Non-pigmented ciliary epithelial cell (primary cell): ENCODE measurements at regions not wholly inside any gene's neighbourhood (a gene's known extent, or its start where the extent isn't known, plus 50 kb on each side); places are given as distances from the start of the nearest gene placed in this dataset.

Source experiments
- DNase-seq: peaks from one replicate; pipeline ENCODE4 v3.0.0-alpha.2; 2010; ENCODE audit warnings: low read depth

DNA sequence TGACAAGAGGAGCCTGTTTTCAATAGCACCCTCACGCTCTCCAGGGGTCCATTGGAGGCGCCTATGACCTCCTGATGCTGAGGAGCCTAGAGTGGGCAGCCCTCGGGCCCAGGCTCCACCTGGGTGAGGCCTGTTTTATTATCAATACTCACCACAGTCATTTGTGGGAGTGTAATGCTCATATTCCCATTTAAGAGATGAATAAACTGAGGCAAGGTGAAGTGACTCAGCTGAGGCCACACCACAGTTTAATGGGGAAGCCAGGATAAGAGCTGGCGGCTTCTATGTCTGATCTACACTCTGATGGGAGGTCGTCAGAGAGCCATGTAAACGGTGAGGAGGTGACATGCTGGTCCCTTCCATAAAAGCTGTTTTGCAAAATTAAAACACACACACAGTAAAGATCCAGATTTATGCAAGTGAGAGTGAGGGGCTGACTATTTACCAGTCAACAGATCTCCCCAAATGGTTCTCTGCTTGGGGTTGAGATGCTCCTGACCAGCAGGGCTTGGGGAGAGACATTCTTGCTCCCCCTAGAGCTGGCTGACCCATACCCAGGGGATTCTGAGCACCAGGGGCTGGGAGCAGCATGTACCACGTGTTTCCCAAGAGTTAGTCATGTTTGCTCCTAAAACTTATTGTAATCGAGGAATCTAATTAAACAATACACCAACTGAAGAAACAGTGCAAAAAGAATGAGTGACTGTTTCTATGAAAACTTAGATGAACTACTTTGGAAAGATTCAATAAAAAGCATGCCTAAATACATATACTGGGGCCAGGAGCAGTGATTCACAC lies 81.0 kb upstream of the INSIG1 start:
- no peak for DNase-seq

DNA sequence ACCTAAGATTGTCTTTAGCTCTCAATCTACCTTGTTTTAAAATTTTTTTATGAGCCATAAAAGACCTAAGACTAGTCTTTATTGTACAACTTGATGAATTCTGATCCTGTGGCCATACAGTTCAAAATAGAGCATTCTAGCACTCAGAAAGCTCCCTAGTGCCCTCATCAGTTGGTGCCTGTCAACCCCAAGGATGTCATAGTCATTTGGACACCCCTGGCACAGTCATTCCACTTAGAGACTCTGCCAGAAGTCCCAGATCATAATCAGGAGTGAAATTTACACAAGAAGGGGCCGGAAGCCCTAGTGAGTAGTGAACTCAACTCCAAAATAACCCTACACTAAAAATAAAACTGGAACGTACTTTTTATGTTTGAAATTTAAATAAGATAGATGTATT lies 80.0 kb upstream of the INSIG1 start:
- DNase-seq = no peak

DNA sequence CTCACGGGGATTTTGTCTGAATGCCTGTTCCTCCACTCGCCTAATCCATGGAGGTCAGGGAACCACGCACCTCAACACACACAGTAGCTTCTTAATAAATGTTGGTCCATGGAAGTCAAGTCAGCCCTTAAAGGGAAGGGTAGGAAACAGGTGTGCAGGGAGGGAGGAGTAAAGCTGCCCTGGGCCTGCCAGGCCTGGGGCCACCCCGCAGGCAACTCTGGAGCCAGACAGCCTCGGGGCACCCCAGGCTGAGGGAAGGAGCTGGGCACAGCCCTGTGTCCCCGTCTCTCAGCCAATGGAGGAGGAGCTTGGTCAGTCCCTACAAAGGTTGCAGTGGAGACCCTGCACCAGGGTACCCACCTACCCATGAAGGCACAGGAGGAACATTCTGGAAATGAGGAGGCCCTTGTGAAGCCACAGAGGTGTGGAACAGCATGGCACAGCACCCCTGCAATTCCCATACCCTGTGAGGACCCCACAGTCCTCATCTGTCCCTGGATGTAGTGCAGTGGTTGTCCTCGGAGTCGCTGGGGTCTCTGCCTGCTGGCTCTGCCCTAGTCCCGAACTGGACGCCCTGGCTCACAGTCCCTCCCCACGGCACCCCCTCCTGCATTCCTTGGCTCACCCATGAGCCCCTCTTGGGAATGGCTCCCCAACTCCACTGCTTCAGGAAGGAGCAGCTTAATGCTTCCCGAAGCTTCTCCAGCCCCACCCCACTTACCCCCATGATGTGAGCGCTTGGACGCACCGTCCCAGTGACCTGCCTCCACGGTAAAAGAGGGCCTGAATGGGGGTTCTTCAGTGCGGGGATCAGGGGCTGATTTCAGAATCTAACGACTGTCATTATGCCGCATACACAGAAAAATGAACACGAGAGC lies 79.2 kb upstream of the INSIG1 start:
- no peak for DNase-seq

DNA sequence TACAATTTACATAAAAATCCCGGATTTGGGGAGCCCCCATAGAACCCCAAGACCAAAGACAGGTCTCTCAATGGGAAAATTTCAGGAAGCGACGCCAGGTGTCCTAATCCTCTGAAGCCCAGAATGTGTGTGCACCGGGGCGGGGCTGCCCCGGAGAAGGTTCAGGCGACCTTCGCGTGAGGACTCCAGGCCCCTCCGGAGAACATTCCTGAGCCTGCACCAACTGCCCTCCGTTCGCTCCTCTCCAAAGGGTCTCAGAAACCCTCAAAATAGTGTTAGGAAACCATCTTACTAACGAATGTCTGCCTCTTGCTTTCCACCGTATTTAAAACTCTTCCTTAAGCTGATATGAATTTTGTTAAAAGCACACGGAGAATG lies 78.5 kb upstream of the INSIG1 start:
- DNase-seq = no peak

DNA sequence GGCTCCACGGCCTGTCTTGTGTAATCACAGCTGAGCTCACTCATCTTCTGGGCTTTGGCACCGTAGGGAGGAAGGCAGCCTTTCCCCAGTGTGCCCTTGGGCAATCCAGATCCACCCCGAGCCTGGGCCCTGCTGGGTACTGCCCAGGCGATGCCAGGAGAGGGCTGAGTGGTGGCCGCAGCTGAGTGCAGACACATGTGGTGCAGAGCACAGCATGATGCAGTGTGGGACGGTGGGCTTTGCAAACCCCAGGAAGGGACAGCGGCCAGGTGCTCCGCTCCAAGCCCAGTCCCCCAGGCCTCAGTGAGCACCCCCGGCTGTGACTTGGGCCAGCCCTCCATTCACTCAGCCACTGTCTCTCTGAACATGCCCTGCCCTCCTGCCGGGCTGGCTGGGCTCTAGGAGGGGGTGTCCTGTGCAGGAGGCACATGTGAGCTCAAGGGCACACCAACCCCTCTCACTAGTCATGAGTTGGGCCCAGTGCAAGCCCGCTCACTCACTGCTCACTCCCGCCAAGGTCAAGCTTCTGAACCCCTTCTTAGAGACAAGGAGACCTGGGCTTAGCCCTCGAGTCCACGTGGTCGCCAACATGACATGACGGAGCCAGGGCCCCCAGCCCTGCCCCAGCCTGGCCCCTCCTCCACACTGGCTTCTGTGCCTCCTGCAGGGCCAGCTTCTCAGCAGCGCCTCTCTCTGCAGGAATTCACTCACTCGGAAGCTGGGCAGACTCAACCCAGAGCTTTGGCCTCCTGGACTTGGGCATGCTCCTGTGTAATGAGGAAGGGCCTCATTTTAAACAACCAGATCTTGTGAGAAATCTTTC lies 77.5 kb upstream of the INSIG1 start:
- DNase-seq = no peak

DNA sequence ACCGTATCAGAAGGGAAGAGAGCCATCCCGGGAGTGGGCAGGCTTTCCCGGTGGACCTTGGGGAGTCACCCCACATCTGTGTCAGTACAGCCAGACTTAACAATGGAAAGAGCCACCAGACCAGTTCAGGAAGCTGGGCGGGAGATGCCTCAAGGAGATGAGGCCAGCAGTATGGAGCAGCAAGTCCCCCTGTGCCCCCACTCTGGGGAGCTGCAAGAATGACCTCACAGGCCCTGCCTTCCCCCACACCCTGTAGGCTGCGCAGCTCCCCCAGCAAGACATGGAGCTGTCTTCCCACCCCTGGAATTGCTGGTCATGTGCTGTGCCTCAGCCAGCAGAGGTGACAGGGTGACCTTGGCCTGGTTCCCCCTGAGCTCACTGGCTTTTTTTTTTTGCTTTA lies 76.8 kb upstream of the INSIG1 start:
- DNase-seq = no peak

DNA sequence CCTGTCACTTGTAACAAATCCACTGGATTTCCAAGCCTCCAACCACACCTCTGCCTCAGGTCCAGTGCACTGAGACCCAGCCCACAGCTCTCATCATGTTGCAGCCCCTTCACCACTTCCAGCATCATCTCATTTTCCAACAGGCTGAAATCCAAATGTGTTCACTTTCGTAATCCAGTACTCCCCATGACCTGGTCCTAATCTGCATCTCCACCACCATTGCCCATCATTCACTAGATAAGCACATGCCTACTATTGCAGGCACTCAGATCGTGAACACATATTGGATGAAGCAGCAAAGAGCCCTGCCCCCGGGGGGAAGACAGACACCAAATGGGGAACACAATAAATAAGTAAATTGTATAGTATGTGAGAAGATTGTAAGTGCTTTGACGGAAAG lies 76.1 kb upstream of the INSIG1 start:
- DNase-seq = no peak

DNA sequence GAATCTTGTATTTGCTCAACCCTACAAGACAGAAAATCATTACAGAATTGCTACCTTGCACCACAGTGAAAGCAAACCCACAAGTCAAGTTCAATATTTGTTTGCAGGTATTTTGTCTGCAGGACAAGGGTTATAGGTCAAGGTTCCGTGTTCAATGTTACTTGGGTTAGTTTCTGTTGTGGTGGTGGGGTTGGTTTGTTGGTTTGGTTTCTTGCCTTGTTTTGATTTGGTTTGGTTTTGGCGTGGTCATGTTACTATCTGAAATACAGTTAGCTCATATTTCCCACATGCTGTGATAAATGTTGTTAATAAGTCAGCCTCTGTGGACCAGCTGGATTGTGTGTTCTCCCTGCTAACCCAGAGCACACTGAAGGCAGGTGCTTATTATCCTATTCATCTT lies 75.6 kb upstream of the INSIG1 start:
- no peak for DNase-seq

DNA sequence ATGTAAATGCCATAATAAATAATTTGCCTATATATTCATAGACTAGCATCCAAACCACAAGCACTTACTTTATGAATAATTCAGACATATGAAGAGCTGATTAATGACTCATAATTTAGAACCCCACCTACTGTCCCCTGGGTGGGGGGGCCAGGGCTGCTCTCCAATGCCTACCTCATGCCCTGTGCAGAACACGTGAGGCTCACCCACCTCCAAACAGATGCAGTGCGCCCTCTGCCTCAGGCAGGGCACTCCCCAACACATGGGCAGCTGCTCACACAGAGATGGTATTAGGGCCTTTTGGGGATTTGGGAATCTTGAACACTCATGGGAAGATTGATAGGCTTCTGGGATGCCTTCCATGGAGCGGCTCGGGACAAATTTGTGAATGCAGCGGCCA lies 75.1 kb upstream of the INSIG1 start:
- no peak for DNase-seq

DNA sequence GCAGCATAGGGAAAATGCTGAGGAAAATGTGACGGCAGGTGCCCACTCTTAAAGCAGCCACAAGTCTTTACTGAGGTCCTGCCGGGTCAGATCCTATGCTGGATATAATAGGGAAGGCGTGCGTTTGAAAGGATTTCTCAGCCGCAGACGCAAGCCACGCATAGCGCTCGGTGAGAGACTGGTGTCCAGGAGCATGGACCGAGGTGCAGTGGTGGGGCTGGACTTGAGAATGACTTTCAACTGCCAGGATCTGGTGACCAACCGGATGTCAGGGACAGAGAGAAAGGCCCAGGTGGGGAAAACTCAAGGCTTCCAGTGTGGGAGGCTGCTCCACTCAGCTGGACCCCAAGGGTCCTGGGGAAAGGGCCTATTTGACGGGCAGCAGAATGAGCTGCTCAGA lies 74.7 kb upstream of the INSIG1 start:
- DNase-seq = no peak

DNA sequence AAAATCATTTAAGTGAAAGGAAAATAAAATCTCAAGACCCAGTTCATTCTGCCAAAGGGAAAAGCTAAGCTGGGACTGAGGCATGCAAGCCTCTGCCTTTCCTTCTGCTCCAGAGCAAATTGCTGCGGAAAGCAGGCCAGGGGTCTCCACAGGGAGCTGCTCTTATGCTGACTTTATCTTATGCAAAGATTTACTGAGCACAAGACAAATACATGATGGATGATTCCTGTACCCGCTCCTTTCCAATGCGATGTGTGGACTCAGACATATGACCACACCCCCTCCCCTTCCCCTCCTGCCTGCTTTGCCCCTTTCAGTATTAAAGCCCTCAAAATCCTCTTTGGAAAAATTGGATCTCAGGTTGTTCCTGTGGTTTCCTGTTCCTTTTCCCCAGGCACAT lies 74.2 kb upstream of the INSIG1 start:
- no peak for DNase-seq

DNA sequence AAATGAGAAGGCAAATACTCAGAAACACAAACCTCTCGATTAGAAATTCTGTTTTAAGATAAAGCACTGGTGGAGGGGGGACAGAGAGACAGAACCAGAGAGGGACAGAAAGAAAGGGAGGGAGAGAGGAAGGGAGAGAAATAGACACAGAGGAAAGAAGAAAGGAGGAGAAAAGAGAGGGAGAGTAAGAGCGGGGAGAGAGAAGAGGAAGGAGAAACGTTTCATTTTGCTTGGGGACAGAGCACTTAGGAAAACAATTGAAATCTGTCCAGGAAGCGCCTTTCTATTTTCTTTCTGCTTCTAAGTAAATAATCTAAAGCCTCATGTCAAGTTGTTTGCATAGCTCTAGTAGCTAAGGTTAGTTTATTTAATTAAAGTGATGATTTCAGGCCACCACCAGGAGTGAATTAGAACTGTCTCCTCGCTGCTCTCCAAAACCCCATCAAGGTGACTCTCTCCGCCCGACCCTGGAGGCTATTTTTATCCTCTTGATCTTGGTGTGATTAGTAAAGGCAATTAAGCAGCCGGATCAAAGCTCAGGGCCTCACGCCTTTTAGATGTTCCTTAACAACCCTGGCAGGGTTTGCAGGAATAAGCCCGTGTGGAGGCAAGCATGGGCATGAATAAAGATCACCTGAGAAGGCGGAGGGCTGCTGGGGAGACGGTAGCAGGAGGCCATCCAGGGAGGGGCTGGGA lies 73.4 kb upstream of the INSIG1 start:
- no peak for DNase-seq

DNA sequence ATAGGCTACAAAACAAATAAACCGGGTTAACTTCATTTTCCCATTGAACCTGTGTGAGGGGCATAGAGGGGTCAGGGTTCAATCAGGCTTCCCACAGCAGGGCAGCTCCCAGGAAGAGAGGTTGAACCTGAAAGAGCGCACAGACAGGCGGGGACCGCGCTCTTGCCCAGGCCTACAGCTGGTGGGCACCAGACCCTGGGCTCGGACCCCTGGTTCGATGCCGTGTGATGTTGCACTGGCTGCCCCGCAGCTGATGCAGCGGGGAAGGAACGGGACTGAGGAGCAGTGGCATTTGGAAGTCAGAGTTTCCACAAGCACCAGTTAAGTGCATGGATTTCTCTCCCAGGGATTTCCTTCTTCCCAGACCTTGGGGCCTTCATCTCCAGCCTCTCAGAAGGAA lies 72.6 kb upstream of the INSIG1 start:
- DNase-seq = no peak

DNA sequence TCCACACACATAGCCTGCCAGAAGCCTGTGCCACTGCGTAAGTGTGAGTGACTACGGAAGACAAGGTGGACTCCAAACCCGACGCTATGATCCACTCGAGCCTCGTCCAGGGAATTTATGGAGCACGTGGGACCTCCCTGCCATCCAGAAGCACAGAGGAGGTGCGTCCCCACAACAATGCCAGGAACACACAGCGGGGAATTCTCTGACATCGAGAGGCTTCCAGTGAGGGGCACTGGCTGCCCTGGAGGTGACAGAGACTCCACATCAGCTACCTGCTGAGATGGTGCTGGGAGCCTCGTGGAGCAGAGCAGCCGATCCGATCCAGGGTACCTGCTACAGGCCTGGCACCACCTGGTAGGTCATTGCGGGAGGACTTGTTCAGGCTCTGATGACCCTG lies 72.2 kb upstream of the INSIG1 start:
- DNase-seq = no peak

DNA sequence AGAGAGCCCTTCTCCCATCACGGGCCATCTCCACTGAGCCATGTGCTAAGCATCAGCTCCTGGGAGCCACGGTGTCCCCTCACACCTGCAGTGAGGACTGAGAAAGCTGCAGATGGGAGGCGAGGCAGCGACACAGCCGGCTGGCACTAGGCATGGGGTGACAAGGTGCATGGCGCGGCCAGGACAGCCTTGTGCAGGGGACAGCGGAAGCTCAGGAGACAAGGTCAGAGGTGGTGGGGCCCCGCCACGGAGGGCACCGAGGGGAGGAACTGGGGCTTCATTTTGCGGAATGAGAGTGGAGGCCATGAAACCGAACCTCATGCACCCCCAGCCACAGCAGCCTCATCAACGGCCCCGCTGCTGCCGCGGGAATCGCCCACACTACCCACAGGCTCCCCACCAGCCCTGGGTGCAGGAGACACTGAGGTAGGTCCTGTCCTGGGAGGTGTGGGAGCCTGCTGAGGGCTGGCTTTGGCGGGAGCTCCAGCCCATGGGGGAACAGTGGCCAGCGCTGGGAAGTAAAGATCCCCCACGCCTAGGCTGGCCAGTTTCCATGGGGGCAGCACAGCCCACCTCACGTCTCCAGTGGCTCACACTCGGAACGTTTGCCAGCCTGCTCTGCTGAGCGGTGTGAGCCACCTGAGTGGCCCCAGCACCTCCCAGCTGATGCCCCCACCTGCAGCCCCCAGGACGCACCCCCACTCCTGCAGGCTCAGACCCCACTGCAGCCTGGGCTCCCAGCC lies 71.2 kb upstream of the INSIG1 start:
- no peak for DNase-seq

DNA sequence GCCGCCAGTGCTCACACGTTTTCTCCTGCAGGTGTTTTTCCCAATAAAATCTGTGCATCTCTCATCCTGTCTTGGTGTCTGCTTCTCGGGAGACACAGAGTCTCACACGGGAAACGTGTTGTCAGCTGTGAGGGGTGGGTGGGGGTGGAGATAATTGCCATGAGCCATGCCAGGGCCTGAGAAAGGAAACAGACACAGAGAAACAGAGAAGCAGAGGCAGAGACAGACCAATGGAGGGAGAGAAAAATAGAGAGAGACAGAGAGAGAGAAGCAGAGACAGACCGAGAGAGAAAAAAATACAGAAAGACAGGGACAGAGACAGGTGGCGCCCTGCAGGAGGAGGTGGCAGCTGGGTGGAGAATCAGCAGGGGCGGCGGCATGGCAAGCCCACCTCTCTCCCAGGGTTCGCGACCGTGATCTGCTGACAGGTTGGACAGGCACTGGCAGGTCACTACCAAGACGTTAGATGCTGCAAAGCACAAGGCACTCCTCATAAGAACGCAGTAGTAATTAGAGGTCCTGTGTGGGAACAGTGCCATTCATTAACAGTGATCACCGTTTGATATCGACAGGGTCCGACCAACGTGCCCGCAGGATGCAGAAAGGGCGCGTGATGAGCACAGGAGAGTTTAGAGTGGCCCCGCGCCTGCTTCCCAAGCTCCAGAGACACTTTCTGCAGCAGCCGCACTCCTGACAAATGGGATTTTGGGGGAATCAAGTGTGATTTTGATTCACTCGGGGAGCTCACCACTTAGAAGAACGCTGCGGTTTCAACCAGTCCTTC lies 70.5 kb upstream of the INSIG1 start:
- no peak for DNase-seq

DNA sequence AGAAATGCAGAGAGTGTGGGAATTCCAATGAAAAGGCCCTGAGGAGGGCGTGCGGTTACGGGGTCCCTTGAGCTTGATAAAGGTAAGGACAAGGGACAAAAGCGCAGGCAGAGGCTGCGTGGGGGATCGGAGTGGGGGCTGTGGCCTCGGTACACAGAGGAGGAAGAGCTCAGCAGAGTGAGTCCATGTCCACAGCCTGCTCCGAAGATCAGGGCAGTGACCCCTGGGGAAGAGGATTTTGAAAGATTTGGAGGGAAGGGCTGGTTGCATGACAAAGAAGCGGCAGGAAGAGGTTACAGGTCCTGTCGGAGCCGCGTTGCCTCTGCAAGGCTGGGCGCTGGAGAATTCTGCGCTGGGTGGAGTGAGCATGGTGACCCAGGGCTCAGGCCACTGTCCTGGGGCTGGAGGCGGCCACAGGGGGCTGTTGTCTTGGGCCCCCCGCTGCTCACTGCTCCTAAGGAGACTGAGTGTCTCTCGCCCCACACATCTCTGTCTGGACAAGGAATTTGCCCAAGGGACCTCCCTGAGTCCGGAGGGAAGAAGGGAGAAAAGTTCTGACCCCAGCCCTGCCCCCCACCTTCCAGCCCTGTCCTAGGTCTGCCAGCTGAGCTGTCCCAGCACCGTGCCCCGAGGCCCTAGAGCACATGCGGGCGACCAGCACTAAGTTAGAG lies 69.8 kb upstream of the INSIG1 start:
- no peak for DNase-seq

DNA sequence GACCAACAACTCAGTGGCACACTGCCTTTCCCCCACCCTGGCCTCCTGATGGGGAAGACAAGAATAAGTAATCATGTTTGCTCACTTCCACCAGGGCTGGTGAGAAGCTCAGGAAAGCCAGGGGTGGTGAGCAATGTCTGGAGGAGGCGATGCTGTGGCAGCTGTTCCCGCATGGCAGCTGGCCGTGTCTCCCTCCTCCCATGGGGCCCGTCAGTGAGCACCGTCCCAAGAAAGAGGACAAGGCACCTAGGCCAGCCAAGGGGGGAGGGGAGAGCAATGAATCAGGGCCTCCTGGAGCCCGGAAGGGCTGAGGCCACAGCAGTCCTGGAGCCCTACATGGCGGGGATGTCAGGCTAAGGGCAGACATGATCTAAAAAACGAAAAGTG lies 69.2 kb upstream of the INSIG1 start:
- no peak for DNase-seq

DNA sequence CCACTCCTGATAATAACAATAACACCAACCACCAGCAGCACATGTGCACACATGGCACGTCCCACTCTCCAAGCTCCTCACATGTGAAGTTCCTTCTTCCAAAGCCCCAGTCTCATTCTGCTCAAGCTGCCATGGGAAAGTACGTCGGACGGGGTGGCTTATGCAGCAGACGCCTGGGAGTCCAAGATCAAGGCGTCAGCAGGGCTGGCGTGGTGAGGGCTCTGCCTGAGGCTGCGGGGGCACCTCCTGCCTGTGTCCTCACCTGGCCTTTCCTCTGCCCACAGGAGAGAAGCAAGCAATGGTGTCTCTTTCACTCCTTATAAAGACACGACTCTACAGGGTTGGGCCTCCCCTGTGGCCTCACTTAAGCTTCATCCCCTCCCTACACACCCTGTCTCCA lies 68.8 kb upstream of the INSIG1 start:
- DNase-seq = no peak

DNA sequence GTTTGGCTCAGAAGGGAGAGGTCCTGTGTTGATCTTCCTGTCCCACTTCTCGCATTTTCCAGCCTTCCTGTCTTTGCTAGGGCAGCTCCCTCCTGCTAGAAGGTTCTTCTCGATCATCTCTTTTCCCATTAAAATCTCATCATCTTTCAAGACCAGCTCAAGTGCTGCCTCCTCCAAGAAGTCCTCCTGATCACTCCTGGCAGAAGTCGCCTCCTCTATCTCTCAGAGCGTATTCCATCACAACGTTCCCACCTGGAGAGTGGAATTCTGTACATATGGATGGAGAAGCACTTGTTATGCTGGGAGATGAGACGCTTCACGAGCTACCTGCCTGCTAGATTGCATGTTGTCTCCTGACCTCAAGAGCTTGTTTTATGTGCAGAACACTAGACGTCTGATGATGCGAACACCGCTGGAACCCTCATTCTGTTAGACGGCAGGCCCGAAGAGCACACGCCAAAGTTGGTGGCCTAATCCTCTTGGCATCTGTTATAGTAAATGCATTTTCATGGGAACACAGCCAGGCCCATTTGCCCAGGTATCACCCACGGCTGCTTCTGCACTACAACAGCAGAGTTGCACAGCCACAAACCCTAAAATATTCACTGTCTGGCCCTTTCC lies 68.0 kb upstream of the INSIG1 start:
- DNase-seq = no peak
